Inferior parietal cortex (tissue), 1 donor: ENCODE measurements at regions not wholly inside any gene's neighbourhood (a gene's known extent, or its start where the extent isn't known, plus 50 kb on each side); places are given as distances from the start of the nearest gene placed in this dataset.

Experiments
- DNase-seq: peaks from one replicate; pipeline ENCODE4 v3.0.0-alpha.2; 2016; ENCODE audit errors: extremely low spot score

DNA sequence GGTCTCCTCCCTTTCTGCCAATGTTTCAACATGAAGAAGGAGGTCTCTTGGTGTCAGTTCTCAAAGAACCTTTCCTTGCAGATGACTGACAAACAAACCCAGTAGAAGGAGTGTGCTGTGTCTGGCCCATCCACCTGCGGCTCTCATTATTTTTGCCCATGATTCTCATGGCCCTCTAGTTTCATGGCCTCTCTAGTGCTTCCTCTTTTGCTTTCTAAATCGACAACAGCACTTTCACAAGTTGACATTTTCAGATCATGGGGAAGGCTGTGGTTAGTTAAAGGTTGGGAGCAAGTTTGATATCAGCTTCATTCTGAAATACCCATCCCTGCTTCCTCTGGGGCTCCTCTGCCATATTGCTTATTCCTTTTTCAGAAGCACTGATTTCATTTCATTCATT lies 805.2 kb downstream of the SLC4A3 start:
- no peak for DNase-seq

GRCh38 chr2:220433131-220433530 lies 805.7 kb downstream of the SLC4A3 start:
- DNase-seq: no peak

- DNase-seq: no peak
Observed at GRCh38 chr2:220434385-220434784, 807.0 kb downstream of the SLC4A3 start.

DNA sequence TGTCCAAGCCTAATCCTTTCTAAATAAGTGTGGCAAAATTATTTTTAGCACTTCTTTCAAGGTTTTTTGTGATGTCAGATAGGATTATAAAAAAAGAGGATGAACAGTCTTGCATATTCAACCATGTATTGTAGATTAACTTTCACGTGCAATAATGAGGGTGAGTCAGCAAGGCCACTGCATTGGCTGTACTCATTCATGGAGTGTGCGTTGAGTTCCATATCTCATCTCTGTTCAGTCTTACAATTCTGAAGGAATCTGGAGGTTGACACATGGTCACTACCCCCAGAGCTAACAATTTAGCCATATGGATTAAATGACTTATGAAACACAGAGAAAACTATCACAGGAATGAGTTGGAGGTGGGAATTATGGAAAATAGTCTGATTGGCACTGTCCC lies 810.5 kb downstream of the SLC4A3 start:
- no peak for DNase-seq

GRCh38 chr2:220440731-220441130 lies 813.3 kb downstream of the SLC4A3 start:
- no peak for DNase-seq

GRCh38 chr2:220441404-220441803 lies 814.0 kb downstream of the SLC4A3 start:
- no peak for DNase-seq

- no peak for DNase-seq
Observed at GRCh38 chr2:220442012-220442411, 814.6 kb downstream of the SLC4A3 start.

DNA sequence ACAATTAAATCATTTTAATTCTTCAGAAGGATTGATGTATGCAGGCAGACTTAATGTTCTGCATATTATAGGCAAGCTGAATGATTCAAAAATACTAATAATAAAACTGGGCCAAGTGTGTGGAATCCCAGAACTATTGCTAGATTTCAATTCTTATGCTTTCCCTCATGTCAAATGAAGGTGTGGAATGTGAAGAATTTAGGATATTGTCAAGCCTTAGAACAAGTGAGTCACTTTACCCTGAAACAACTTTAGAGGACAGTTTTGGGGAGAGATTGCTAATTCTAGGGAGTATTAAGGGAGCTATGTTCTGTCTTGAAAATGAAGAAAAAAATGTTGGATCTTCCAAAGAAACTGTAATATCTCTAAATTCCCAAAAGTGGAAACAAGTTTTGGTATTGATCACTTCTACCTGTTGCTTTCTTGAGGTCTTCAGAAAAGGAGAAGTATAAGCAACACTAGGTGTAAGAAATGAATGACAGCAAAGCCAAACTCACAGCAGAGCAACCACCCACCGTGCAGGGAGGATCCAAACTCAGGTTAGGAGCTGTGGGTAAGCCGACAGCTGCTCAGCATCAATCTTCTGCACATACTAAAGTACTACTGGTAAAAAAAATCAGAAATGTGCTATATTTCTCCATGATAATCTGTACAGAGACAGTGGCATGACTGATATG lies 818.1 kb downstream of the SLC4A3 start:
- DNase-seq: no peak

DNA sequence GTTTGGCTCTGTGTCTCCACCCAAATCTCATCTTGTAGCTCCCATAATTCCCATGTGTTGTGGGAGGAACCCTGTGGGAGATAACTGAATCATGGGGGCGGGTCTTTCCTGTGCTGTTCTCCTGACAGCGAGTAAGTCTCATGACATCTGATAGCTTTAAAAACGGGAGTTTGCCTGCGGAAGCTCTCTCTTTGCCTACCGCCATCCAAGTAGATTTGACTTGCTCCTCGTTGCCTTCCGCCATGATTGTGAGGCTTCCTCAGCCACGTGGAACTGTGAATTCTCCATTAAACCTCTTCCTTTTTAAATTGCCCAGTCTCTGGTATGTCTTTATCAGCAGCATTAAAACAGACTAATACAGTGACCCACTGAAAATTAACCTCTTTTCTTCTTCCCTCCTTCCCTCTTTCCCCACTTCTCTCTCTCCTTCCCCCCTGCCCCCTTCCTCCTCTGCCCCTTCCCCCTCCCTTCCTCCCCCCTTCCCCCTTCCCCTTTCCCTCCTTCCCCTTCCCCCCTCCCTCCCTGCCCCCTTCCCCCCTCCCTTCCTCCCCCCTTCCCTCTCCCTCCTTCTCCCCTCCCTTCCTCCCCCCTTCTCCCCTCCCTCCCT lies 818.8 kb downstream of the SLC4A3 start:
- DNase-seq: no peak

- no peak for DNase-seq
Observed at GRCh38 chr2:220450846-220451245, 823.4 kb downstream of the SLC4A3 start.

GRCh38 chr2:220451438-220451837 lies 824.0 kb downstream of the SLC4A3 start:
- no peak for DNase-seq

DNA sequence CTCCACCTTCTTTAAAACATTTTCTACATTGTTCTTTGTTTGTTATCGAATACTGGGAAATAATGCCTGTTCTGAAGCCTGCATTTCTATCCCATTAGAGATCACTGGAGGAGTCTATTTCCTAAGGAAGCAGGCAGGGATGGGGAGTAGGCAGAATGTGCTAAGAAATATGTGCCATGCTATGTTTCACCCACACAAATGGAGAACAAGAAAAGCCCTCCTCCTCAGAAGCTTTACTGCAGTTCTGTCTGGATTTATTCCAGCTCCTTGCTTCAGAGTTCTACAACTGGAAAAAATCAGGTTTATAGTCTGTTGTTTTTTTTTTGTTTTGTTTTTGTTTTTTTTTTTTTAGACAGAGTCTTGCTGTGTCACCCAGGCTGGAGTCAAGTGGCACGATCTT lies 825.1 kb downstream of the SLC4A3 start:
- DNase-seq: peak; percentile 36

DNA sequence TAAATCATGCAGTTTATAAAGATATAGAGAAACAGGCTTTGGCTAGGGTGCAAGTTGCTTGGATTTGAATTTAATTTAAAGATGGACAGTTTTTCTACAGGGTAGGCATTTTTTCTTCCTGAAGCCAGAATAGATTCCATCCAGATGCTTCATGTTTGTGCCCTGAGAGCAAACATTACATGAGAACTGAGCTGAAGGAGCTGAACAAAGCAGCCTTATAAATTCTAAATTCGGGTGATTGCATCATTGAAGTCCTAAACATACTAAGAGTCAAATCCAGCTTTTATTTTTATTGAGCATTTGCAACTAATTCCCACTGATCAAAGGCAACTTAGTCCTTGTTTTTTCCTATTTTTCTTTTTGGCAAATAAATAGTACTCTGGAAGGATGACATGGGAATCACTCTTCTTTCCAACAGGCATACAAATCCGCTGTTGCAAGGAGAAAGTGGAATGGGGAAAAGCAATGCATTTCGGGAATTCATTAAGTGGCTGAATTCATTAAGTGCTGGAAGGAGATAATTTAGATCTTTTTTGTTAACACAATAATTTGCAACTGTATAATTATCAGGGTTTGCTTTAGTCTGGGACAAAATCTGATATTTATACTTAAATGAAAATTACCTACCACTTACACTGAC lies 828.0 kb downstream of the SLC4A3 start:
- DNase-seq: peak; percentile 37

DNA sequence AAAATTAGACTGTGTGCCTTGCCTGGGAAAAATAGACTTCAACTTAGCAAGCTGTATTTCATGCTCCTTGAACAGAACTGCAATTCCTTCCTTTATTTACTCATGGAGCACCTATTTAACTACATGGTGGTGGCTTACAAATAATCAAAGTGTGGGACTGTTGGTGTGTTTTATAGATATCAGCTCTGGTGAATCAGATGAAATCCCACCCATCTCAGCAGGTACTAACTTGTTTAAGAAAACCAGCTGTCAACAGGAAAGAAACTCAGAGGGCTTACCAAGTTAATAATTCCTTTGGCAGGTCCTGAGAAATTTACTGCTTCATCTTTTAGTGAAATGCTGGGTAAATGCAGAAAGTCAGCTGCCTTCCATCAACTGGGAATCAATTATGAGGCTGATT lies 830.6 kb downstream of the SLC4A3 start:
- DNase-seq: no peak

DNA sequence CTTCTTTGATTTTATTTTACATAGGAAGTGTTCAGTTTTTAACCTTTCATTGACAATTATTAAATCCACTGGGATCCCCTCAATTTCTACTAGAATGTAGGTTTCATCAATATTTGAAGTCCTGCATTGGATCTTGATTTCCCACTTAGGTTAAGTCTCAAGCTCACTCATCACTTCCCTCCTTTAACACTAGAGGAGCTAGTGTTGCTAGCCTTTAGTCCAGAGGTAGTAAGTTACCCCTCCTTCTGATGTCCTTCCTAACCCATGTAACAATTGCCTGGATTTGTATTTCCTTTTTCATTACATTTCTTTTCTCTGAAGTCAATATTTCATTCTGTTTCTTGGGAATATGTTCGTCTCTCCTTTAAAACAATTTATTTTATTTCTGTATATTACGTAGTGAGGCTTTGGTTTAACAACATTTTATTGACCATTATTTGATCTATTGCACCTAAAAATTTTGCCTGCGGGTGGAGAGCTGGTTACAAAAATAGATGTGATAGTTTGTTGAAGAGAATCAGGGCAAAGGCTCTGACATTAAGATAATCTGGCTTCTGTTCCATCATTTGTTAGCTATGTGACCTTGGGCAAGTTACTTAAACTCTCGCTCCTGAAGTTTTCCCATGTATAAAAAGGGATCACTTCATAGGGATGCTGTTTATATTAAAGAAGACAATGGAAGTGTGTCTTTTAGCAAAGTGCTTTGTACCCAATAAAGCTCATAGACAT lies 833.0 kb downstream of the SLC4A3 start:
- DNase-seq: no peak

- DNase-seq: no peak
Observed at GRCh38 chr2:220463876-220464275, 836.4 kb downstream of the SLC4A3 start.

DNA sequence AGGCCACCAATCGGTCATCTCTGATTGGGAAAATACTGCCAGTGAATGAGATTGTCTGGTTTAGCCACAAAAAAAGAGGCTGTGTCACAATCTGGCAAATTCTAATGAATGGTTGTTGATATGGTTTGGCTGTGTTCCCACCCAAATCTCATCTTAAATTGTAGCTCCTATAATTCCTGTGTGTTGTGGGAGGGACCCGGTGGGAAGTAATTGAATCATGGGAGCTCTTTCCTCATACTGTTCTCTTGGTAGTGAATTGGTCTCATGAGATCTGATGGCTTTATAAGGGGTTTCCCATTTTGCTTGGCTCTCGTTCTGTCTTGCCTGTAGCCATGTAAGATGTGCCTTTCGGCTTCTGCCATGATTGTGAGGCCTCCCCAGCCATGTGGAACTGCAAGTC lies 838.3 kb downstream of the SLC4A3 start:
- DNase-seq: no peak

DNA sequence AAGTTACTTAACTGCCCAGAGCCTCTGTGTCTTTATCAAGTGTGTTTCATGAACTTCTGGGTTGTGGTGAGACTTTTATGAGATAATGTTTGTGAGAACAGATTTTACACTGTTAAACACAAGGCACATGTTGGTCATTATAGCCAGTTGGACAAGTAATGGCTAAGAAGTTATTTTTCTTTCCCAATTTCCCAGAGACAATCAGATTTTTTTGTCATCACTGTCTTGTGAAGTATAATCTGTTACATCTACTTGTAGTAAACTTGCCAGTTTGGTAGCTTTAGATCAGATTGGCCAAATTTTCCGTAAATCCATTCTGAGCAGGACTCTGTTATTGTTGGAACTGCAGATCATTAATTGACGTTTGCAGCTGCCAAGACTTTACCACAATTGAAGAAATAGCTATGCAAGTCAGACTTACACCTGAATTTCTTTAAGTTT lies 838.8 kb downstream of the SLC4A3 start:
- DNase-seq: no peak

DNA sequence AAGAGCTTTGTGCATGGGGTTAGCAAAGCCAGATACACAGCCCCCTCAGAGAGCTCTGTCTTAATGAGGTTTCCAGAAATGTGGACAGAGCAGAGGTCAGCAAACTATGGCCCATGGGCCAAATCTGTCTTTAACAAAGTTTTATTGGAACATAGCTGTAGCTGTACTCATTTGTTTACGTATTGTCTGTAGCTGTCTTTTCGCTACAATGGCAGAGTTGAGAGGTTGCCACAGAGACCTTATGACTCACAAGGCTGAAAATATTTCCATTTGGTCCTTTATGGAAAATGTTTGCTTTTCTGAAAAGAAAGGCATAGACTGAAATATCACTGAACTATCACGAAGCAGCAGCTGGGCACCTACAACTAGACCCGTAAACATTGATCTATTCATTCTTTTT lies 841.8 kb downstream of the SLC4A3 start:
- DNase-seq: no peak

DNA sequence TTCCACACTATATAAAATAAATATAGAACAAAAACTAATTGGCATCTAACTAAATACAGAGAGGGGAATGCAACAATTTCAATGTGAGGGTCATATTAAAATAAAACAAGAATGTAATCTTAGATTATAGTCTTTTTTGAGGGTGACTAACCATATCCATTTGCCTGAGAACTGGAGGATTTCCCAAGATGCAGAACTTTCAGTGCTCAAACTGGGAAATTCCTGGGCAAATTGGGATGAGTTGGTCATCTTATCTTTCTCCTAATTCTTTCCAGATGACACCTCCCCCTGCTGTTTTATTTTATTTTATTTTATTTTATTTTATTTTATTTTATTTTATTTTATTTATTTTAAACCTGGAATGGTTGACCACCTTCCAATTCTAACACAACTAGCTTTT lies 846.2 kb downstream of the SLC4A3 start:
- DNase-seq: no peak

GRCh38 chr2:220476877-220477276 lies 849.4 kb downstream of the SLC4A3 start:
- no peak for DNase-seq

GRCh38 chr2:220478305-220479058 lies 851.1 kb downstream of the SLC4A3 start:
- no peak for DNase-seq
